Stomach (tissue), 4 donors: ENCODE measurements at regions not wholly inside any gene's neighbourhood (a gene's known extent, or its start where the extent isn't known, plus 50 kb on each side); places are given as distances from the start of the nearest gene placed in this dataset.

ENCODE experiments used
- EP300 ChIP-seq: sonication (generic); formaldehyde crosslinking; IDR thresholded peaks from one replicate; pipeline ENCODE4 v1.6.1; 2017; ENCODE audit warnings: antibody characterized with exemption
- POLR2A ChIP-seq, 4 donors: fragments of 450-650 bp; IDR thresholded peaks; one replicate each; pipeline ENCODE4 v1.6.1; 2016; ENCODE audit warnings: antibody characterized with exemption in 4 of 4, control low read depth in 2 of 4, mild to moderate bottlenecking in 1 of 4, moderate library complexity in 1 of 4
- TF ChIP-seq, protein P1 (sequence below), 7 experiments: fragments of 450-650 bp in 4 of 7; fragments of 200-600 bp in 3 of 7; sonication (generic) in 3 of 7; IDR thresholded peaks; one replicate each; pipeline ENCODE4 v1.5.1; 2016 to 2019; ENCODE audit warnings: antibody characterized with exemption in 7 of 7, control low read depth in 2 of 7, mild to moderate bottlenecking in 1 of 7

DNA sequence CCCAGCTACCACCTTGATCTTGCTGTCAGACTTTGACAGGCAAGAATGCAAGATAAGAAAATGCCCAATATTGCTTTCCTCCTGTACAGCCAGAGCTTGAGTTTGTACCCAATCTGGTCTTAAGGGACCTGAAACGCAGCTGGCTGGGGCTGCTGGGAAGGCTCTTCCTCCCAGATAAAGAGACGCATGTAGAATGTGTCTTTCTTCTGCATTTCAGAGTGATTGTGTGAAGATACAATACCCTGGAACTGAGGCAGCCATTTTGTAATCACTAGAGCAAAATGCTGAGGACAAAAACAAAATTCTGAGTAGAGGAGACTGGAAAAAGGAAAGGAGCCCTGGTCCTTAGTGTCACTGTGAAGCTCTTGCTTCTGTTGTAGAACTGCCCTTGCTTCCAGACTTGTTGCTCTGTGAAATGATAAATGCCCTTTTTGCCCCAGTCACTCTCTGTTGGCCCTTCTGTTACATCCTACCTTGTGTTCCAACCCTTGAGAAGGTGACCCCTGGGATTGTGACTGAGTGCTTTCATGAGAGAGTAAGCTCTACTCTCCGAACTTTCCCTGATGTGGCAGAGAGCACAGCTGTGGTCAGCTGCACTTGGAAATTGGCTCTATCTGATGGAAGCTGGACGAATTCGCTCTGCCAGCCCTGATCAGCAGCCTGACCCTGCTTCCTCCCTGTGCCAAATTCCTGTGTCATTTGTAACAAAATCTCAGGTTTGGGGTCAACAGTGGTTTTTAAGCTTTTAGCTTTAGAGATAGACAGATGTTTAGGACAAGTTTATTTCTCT, 137.4 kb upstream of the RBMS1 start:
- TF ChIP-seq, protein P1, sequence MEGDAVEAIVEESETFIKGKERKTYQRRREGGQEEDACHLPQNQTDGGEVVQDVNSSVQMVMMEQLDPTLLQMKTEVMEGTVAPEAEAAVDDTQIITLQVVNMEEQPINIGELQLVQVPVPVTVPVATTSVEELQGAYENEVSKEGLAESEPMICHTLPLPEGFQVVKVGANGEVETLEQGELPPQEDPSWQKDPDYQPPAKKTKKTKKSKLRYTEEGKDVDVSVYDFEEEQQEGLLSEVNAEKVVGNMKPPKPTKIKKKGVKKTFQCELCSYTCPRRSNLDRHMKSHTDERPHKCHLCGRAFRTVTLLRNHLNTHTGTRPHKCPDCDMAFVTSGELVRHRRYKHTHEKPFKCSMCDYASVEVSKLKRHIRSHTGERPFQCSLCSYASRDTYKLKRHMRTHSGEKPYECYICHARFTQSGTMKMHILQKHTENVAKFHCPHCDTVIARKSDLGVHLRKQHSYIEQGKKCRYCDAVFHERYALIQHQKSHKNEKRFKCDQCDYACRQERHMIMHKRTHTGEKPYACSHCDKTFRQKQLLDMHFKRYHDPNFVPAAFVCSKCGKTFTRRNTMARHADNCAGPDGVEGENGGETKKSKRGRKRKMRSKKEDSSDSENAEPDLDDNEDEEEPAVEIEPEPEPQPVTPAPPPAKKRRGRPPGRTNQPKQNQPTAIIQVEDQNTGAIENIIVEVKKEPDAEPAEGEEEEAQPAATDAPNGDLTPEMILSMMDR (IDR thresholded peaks at IDR 0.05) = no peak
- TF ChIP-seq POLR2A (IDR thresholded peaks at IDR 0.05) (no peak), EP300 (no peak)
